SU-DHL-6 (cell line): ENCODE measurements at regions not wholly inside any gene's neighbourhood (a gene's known extent, or its start where the extent isn't known, plus 50 kb on each side); places are given as distances from the start of the nearest gene placed in this dataset.

Experiments
- H2AFZ ChIP-seq: fragments of 200-600 bp; sonication (generic); 2 replicates; pipeline ENCODE4 v1.6.1; 2014; ENCODE audit warnings: low read depth, mild to moderate bottlenecking, moderate library complexity, mixed read lengths, antibody characterized with exemption, low read length; ENCODE audit not compliant: severe bottlenecking
- H3F3A ChIP-seq: fragments of 200-600 bp; shearing (Covaris generic); 2 replicates; pipeline ENCODE4 v1.6.0; 2016; ENCODE audit warnings: antibody characterized with exemption, mild to moderate bottlenecking; ENCODE audit not compliant: insufficient read depth
- H3K27ac ChIP-seq: fragments of 200-600 bp; sonication (generic); 2 replicates; pipeline ENCODE4 v1.5.1; 2016; ENCODE audit warnings: low read depth, mild to moderate bottlenecking, low read length, moderate library complexity, mixed read lengths
- H3K27me3 ChIP-seq: fragments of 200-600 bp; sonication (generic), shearing (Covaris generic); 2 replicates; pipeline ENCODE4 v1.6.0; 2014; ENCODE audit warnings: mild to moderate bottlenecking, low read length
- H3K36me3 ChIP-seq: fragments of 200-600 bp; sonication (generic); 2 replicates; pipeline ENCODE4 v1.6.1; 2014; ENCODE audit warnings: mild to moderate bottlenecking, low read length, mixed read lengths
- H3K4me2 ChIP-seq: fragments of 300-600, 200-600 bp; shearing (Covaris generic), sonication (generic); 2 replicates; pipeline ENCODE4 v1.6.0; 2014; ENCODE audit warnings: low read length, low read depth, mild to moderate bottlenecking; ENCODE audit not compliant: poor library complexity, severe bottlenecking
- H3K4me3 ChIP-seq: fragments of 200-600 bp; sonication (generic); 2 replicates; pipeline ENCODE4 v1.5.1; 2014; ENCODE audit warnings: antibody characterized with exemption, low read length, mild to moderate bottlenecking, mixed read lengths; ENCODE audit not compliant: insufficient read depth, poor library complexity, severe bottlenecking
- H3K79me2 ChIP-seq: fragments of 200-600 bp; sonication (generic); 2 replicates; pipeline ENCODE4 v1.6.1; 2014; ENCODE audit warnings: mild to moderate bottlenecking, low read length, moderate library complexity; ENCODE audit not compliant: insufficient read depth
- H3K9ac ChIP-seq: fragments of 200-600 bp; sonication (generic); 2 replicates; pipeline ENCODE4 v1.7.0; 2014; ENCODE audit warnings: mild to moderate bottlenecking, low read length
- H3K9me2 ChIP-seq: fragments of 200-600 bp; sonication (generic); replicated peaks from 2 replicates; pipeline ENCODE4 v1.6.1; 2014; ENCODE audit warnings: low read length; ENCODE audit not compliant: insufficient read depth
- H3K9me3 ChIP-seq: fragments of 200-600 bp; sonication (generic); 2 replicates; pipeline ENCODE4 v1.6.1; 2014; ENCODE audit warnings: low read length, mixed read lengths; ENCODE audit not compliant: insufficient read depth
- H4K20me1 ChIP-seq: fragments of 200-600 bp; sonication (generic); 2 replicates; pipeline ENCODE4 v1.6.1; 2014; ENCODE audit warnings: low read depth, mild to moderate bottlenecking, antibody characterized with exemption, low read length, moderate library complexity, mixed read lengths
- CTCF ChIP-seq: fragments of 200-600 bp; sonication (generic); IDR thresholded peaks from one replicate; pipeline ENCODE4 v1.5.1; 2017; ENCODE audit warnings: antibody characterized with exemption, mild to moderate bottlenecking, low read length, moderate library complexity; ENCODE audit not compliant: insufficient read depth, poor library complexity, severe bottlenecking
- EZH2phosphoT487 ChIP-seq: fragments of 200-600 bp; sonication (generic), shearing (Covaris generic); conservative IDR thresholded peaks from 2 replicates; pipeline ENCODE4 v1.6.1; 2018; ENCODE audit warnings: mild to moderate bottlenecking, antibody characterized with exemption, low read length, moderate library complexity, mixed read lengths

DNA sequence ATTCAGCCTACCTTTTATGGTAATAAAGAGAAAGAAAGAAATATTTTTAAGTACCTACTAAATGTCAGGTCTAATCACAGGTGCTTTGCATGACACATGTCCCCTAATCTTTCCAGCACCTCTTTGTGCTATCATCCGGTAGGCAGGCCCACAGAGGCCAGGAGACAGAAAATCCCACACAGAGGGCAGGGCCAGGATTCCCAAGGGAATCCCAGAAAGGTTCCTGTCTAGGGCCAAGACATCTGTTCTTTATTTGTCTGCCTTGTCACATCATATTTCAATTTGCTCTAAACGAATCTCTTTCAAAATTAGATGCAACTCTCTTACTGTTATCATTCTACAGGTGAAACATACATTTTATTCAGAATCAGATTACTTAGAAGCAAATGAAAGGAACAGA lies 676.1 kb upstream of the GYPC start:
- no peak overlapping the region for H3K4me3 ChIP-seq
- H3K9ac ChIP-seq = no peak overlapping the region
- no peak overlapping the region for H3K4me2 ChIP-seq
- H3K27me3 ChIP-seq = no peaks in the 10 kb centered on the region
- H3K9me2 ChIP-seq = no peaks in the 10 kb centered on the region
- no peak overlapping the region for H3K27ac ChIP-seq
- no peaks in the 10 kb centered on the region for H3K36me3 ChIP-seq
- no peaks in the 10 kb centered on the region for H3F3A ChIP-seq
- H3K9me3 ChIP-seq = no peaks in the 10 kb centered on the region
- no peaks in the 10 kb centered on the region for H4K20me1 ChIP-seq
- TF ChIP-seq CTCF = no peak
- no peak for TF ChIP-seq EZH2phosphoT487
- H2AFZ ChIP-seq = no peak overlapping the region
- no peaks in the 10 kb centered on the region for H3K79me2 ChIP-seq

DNA sequence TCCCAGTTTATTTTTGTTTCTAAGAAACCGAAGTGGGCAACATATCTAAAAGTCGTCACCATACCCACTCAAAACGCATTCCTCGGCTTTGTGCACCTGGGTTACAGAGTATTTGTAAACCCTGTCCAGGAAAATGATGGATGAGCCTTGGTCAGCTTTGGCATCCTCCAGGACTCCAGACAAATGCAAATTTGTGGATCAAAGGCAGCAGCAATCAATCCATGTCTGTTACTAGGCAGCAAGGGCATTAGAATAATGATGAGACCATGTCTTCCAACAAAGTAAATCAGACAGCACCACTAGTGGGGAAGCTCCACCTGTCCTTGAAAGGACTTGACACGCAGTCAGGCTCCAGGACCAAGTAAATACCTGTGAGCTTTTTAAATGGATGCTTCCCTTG lies 672.6 kb upstream of the GYPC start:
- H3K9me3 ChIP-seq = no peaks in the 10 kb centered on the region
- no peaks in the 10 kb centered on the region for H3F3A ChIP-seq
- H3K79me2 ChIP-seq = no peaks in the 10 kb centered on the region
- H4K20me1 ChIP-seq = no peaks in the 10 kb centered on the region
- no peak overlapping the region for H3K27ac ChIP-seq
- no peak overlapping the region for H3K4me3 ChIP-seq
- no peaks in the 10 kb centered on the region for H3K9me2 ChIP-seq
- no peaks in the 10 kb centered on the region for H3K36me3 ChIP-seq
- TF ChIP-seq EZH2phosphoT487 = no peak
- no peak for TF ChIP-seq CTCF
- no peak overlapping the region for H3K9ac ChIP-seq
- H3K27me3 ChIP-seq = no peaks in the 10 kb centered on the region
- H2AFZ ChIP-seq = no peak overlapping the region
- no peak overlapping the region for H3K4me2 ChIP-seq

DNA sequence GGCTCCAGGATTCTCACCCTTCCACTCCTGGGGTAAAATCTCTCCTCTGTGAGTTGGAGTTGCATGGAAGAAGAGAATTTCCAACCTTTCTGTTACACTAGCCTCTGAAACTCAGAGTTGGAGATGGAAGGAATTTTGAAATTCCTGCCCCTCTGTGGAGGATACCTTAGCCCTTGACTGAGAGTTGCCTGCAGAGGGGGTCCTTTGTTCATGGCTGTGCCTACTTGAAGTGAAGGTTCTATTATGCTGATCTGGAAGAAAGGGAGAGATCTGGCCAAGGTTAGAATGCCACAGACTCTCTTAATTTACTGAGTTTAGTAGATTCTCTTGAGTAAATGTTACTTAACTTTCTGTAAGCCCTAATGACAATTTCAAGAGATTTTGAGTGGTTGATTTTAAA lies 626.6 kb upstream of the GYPC start:
- TF ChIP-seq EZH2phosphoT487 (no peak), CTCF (no peak)
- H3K9me2 ChIP-seq = no peaks in the 10 kb centered on the region
- no peak overlapping the region for H2AFZ ChIP-seq

DNA sequence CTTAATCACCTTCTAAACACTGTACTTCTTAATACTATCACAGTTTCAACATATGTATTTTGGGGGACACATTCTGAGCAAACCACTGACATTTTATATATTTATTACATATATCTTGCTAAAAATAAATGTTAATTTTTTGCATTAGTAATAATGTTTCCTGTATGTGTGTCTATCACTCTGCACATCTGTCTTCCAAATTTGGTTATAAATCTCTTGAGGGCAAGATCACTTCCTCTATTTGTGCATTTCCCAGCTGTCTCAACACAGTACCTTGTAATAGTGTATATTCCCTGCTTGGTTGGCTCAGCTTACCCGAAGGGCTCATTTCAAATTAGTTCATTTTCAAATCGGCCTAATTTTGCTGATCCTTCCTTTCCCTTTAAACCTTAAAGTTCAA lies 617.1 kb upstream of the GYPC start:
- no peak for TF ChIP-seq CTCF
- no peak for TF ChIP-seq EZH2phosphoT487

More for the DNA sequence above, 626.6 kb upstream of the GYPC start:
- Histone ChIP-seq H3K4me2 (no peak overlapping the region), H3F3A (no peaks in the 10 kb centered on the region), H3K36me3 (no peaks in the 10 kb centered on the region), H3K27me3 (no peaks in the 10 kb centered on the region), H4K20me1 (no peaks in the 10 kb centered on the region), H3K27ac (no peak overlapping the region), H3K9me3 (no peaks in the 10 kb centered on the region), H3K9ac (no peak overlapping the region), H3K79me2 (no peaks in the 10 kb centered on the region), H3K4me3 (no peak overlapping the region)

More for the DNA sequence above, 617.1 kb upstream of the GYPC start:
- Histone ChIP-seq H3K27me3 (no peaks in the 10 kb centered on the region), H2AFZ (no peak overlapping the region), H3K27ac (no peak overlapping the region), H3K79me2 (no peaks in the 10 kb centered on the region), H4K20me1 (no peaks in the 10 kb centered on the region), H3K9ac (no peak overlapping the region), H3K4me2 (no peak overlapping the region), H3K9me3 (no peaks in the 10 kb centered on the region), H3K9me2 (no peaks in the 10 kb centered on the region), H3K4me3 (no peak overlapping the region), H3F3A (no peaks in the 10 kb centered on the region), H3K36me3 (no peaks in the 10 kb centered on the region)
